ENCODE measurements at regions not wholly inside any gene's neighbourhood (a gene's known extent, or its start where the extent isn't known, plus 50 kb on each side); places are given as distances from the start of the nearest gene placed in this dataset.

DNA sequence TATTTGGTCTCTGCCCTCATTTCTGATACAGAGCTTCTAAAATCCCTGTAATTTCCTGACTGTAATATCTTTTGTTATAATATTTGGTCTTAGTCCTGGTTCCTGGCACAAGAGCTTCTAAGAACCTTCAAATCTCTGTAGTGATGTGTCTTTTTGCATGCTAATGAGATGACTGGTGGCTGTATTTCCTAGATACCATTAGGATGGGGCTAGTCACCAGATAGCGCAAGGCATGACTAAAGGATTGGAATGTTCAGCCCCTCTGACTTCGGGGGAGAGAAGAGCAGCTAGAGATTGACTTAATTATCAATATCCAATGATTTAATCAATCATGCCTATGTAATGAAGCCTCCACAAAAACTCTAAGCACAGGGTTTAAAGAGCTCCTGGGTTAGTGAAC is 620.8 kb upstream of the ACVR2A start:
- H3T11ph ChIP-seq (ENCODE audit: low read length) = no peak overlapping the region
- H3K4me2 ChIP-seq (ENCODE audit: insufficient read depth, insufficient read length, low read length) = no peak overlapping the region
- H3K4me1 ChIP-seq (ENCODE audit: insufficient read depth, low read length) = no peaks in the 10 kb centered on the region
- H3K79me1 ChIP-seq (ENCODE audit: insufficient read depth, low read depth, low read length, poor library complexity, severe bottlenecking) = no peaks in the 10 kb centered on the region
- H3K79me2 ChIP-seq (ENCODE audit: insufficient read depth, low read length) = no peaks in the 10 kb centered on the region
- no peak overlapping the region for H3K23ac ChIP-seq (ENCODE audit: insufficient read length, low read depth, low read length)
- H2AFZ ChIP-seq (ENCODE audit: low read length) = no peak overlapping the region
- H3K56ac ChIP-seq (ENCODE audit: insufficient read length, low read depth, low read length) = no peak overlapping the region
- no peak overlapping the region for H2BK20ac ChIP-seq (ENCODE audit: low read depth, low read length, poor library complexity, severe bottlenecking)
- H4K20me1 ChIP-seq (ENCODE audit: control insufficient read depth, insufficient read depth, insufficient read length) = no peaks in the 10 kb centered on the region
- no peak overlapping the region for H3K9ac ChIP-seq (ENCODE audit: extremely low read depth, insufficient read length, low read length)
- no peak overlapping the region for H3K4me3 Mint-ChIP-seq
- H2BK5ac ChIP-seq (ENCODE audit: insufficient read length, low read length) = no peak overlapping the region
- no peaks in the 10 kb centered on the region for H3K23me2 ChIP-seq (ENCODE audit: insufficient read length, low read depth, low read length, poor library complexity, severe bottlenecking)
- H3K18ac ChIP-seq (ENCODE audit: insufficient read length, low read depth, low read length) = no peak overlapping the region
- TF ChIP-seq, protein P1, sequence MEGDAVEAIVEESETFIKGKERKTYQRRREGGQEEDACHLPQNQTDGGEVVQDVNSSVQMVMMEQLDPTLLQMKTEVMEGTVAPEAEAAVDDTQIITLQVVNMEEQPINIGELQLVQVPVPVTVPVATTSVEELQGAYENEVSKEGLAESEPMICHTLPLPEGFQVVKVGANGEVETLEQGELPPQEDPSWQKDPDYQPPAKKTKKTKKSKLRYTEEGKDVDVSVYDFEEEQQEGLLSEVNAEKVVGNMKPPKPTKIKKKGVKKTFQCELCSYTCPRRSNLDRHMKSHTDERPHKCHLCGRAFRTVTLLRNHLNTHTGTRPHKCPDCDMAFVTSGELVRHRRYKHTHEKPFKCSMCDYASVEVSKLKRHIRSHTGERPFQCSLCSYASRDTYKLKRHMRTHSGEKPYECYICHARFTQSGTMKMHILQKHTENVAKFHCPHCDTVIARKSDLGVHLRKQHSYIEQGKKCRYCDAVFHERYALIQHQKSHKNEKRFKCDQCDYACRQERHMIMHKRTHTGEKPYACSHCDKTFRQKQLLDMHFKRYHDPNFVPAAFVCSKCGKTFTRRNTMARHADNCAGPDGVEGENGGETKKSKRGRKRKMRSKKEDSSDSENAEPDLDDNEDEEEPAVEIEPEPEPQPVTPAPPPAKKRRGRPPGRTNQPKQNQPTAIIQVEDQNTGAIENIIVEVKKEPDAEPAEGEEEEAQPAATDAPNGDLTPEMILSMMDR (conservative IDR thresholded peaks at IDR 0.05) = no peak
- H3K36me3 Mint-ChIP-seq (ENCODE audit: insufficient read depth in 1 of 3, low read depth in 3 of 3) = peaks cover 8 to 19% (median 10%) of the 10 kb centered on the region in 3 experiments
- no peak overlapping the region for H3K27ac ChIP-seq (ENCODE audit: insufficient read length, low read depth, low read length)
- no peak overlapping the region for H3K4ac ChIP-seq (ENCODE audit: low read depth, low read length)
- no peak overlapping the region for H4K5ac ChIP-seq (ENCODE audit: insufficient read length, low read depth, low read length)
- no peak overlapping the region for H2BK15ac ChIP-seq (ENCODE audit: low read depth, low read length)
- H2AK5ac ChIP-seq (ENCODE audit: insufficient read length, low read length) = no peak overlapping the region
- no CpG with 5 or more reads among the region's 2 CpGs for whole genome bisulfite sequencing (ENCODE audit: extremely low coverage, insufficient read length, low lambda C conversion rate)
- no peak overlapping the region for H3K27ac Mint-ChIP-seq
- no peaks in the 10 kb centered on the region; the same call in 1 of the 2 replicates for H3K27me3 Mint-ChIP-seq (ENCODE audit: low read depth)
- H4K8ac ChIP-seq (replicated peaks; ENCODE audit: insufficient read length, low read depth, low read length) = no peak overlapping the region
- peaks cover 13 to 14% of the 10 kb centered on the region in 2 experiments for H3K4me1 Mint-ChIP-seq
- DNase-seq = no peak
- H2BK12ac ChIP-seq (ENCODE audit: insufficient read length, low read depth, low read length) = no peak overlapping the region
- no peaks in the 10 kb centered on the region for H3K9me3 ChIP-seq (ENCODE audit: control insufficient read depth, low read depth, low read length)
- H3K14ac ChIP-seq (ENCODE audit: insufficient read depth, low read length) = no peak overlapping the region
- H4K91ac ChIP-seq (ENCODE audit: insufficient read length, low read depth, low read length) = no peak overlapping the region
- H3K9me3 Mint-ChIP-seq = peaks cover 13 to 14% of the 10 kb centered on the region in 2 experiments
- H2BK120ac ChIP-seq (ENCODE audit: low read depth, low read length, poor library complexity, severe bottlenecking) = no peak overlapping the region
- H3K27me3 ChIP-seq (ENCODE audit: insufficient read depth, low read length) = no peaks in the 10 kb centered on the region
